HG03139 (cell line): ENCODE measurements at regions not wholly inside any gene's neighbourhood (a gene's known extent, or its start where the extent isn't known, plus 50 kb on each side); places are given as distances from the start of the nearest gene placed in this dataset.

Experiments used
- ATAC-seq: cut with Tn5 transposase; IDR thresholded peaks from one replicate; pipeline ENCODE4 v1.9.1; 2021; ENCODE audit not compliant: unreplicated experiment

GRCh38 chr6:4383910-4384638, 248.7 kb upstream of the ECI2 start:
- ATAC-seq, result no peak

- no peak for ATAC-seq
Observed at GRCh38 chr6:4382362-4382853, 247.0 kb upstream of the ECI2 start.

- ATAC-seq, result no peak
Observed at GRCh38 chr6:4381381-4381780, 246.0 kb upstream of the ECI2 start.

GRCh38 chr6:4380881-4381281, 245.5 kb upstream of the ECI2 start:
- ATAC-seq, result no peak

- ATAC-seq, result no peak
Observed at GRCh38 chr6:4379958-4380357, 244.6 kb upstream of the ECI2 start.

GRCh38 chr6:4378319-4378996, 243.1 kb upstream of the ECI2 start:
- ATAC-seq, result no peak

GRCh38 chr6:4377603-4378002, 242.2 kb upstream of the ECI2 start:
- ATAC-seq, result no peak

- no peak for ATAC-seq
Observed at GRCh38 chr6:4374216-4374615, 238.8 kb upstream of the ECI2 start.

- ATAC-seq, result no peak
Observed at GRCh38 chr6:4372866-4373265, 237.5 kb upstream of the ECI2 start.

- no peak for ATAC-seq
Observed at GRCh38 chr6:4371207-4371921, 236.0 kb upstream of the ECI2 start.

GRCh38 chr6:4370066-4370465, 234.7 kb upstream of the ECI2 start:
- ATAC-seq, result no peak

- no peak for ATAC-seq
Observed at GRCh38 chr6:4369616-4370015, 234.2 kb upstream of the ECI2 start.

- no peak for ATAC-seq
Observed at GRCh38 chr6:4368649-4369048, 233.3 kb upstream of the ECI2 start.

- no peak for ATAC-seq
Observed at GRCh38 chr6:4367643-4368042, 232.3 kb upstream of the ECI2 start.

GRCh38 chr6:4366635-4367395, 231.4 kb upstream of the ECI2 start:
- no peak for ATAC-seq

GRCh38 chr6:4365686-4366085, 230.3 kb upstream of the ECI2 start:
- ATAC-seq, result no peak

GRCh38 chr6:4364711-4365110, 229.3 kb upstream of the ECI2 start:
- ATAC-seq, result no peak

GRCh38 chr6:4364172-4364571, 228.8 kb upstream of the ECI2 start:
- ATAC-seq, result no peak

GRCh38 chr6:4363656-4364055, 228.3 kb upstream of the ECI2 start:
- ATAC-seq, result no peak

- no peak for ATAC-seq
Observed at GRCh38 chr6:4362326-4362725, 227.0 kb upstream of the ECI2 start.

GRCh38 chr6:4360920-4361319, 225.5 kb upstream of the ECI2 start:
- no peak for ATAC-seq
